HL-60 (cell line): ENCODE measurements at regions not wholly inside any gene's neighbourhood (a gene's known extent, or its start where the extent isn't known, plus 50 kb on each side); places are given as distances from the start of the nearest gene placed in this dataset.

Experiments
- DNase-seq, 2 experiments: peaks; one replicate each; pipeline ENCODE4 v3.0.0-alpha.2; 2010 to 2020; ENCODE audit warnings: low read depth in 1 of 2, low spot score in 1 of 2
- H3K27ac ChIP-seq: fragments of 250-450 bp; sonication (Bioruptor Pico); replicated peaks from 2 replicates; pipeline ENCODE4 v1.5.1; 2020; ENCODE audit warnings: mild to moderate bottlenecking, moderate library complexity
- H3K27me3 ChIP-seq: fragments of 250-450 bp; sonication (Bioruptor Pico); 2 replicates; pipeline ENCODE4 v1.5.1; 2021; ENCODE audit warnings: mild to moderate bottlenecking, moderate library complexity; ENCODE audit not compliant: insufficient read depth, poor library complexity, severe bottlenecking
- H3K4me3 ChIP-seq: replicated peaks from 2 replicates; pipeline ENCODE4 v1.5.1; 2011; ENCODE audit warnings: mild to moderate bottlenecking, control low read depth, low read length; ENCODE audit not compliant: insufficient read depth
- CTCF ChIP-seq: IDR thresholded peaks from one replicate; pipeline ENCODE4 v1.5.1; 2011; ENCODE audit warnings: low read length, control low read depth, inconsistent platforms; ENCODE audit not compliant: insufficient read depth
- GABPA ChIP-seq: IDR thresholded peaks from 2 replicates; pipeline ENCODE4 v1.6.1; 2012; ENCODE audit warnings: low read depth
- POLR2AphosphoS5 ChIP-seq: IDR thresholded peaks from 2 replicates; pipeline ENCODE4 v1.6.1; 2012; ENCODE audit warnings: low read depth
- SPI1 ChIP-seq: IDR thresholded peaks from 2 replicates; pipeline ENCODE4 v1.6.1; 2012; ENCODE audit warnings: low read depth, mild to moderate bottlenecking, borderline replicate concordance
- TF ChIP-seq, protein P1 (sequence below): IDR thresholded peaks from 2 replicates; pipeline ENCODE4 v1.6.1; 2012; ENCODE audit warnings: low read depth; ENCODE audit not compliant: insufficient replicate concordance

DNA sequence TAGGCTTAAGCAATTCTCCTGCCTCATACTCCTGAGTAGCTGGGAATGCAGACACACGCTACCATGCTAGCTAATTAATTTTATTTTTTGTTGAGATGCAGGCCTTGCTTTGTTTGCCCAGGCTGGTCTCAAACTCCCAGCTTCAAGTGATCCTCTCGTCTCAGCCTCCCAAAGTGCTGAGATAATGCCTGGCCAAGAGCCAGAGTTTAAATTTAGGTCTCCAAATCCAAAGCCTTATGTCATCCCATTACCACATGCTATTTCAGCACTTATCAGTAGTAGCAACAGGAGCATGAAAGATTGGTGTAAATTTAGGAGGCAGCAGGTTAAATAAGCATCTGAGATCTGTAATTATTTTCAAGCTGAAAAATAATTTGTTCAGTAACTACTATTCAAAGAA, 326.1 kb upstream of the ANO5 start:
- Histone ChIP-seq H3K27ac (no peak overlapping the region), H3K27me3 (no peaks in the 10 kb centered on the region), H3K4me3 (no peak overlapping the region)
- no peak for TF ChIP-seq GABPA
- no peak for TF ChIP-seq SPI1
- TF ChIP-seq CTCF: no peak
- TF ChIP-seq, protein P1, sequence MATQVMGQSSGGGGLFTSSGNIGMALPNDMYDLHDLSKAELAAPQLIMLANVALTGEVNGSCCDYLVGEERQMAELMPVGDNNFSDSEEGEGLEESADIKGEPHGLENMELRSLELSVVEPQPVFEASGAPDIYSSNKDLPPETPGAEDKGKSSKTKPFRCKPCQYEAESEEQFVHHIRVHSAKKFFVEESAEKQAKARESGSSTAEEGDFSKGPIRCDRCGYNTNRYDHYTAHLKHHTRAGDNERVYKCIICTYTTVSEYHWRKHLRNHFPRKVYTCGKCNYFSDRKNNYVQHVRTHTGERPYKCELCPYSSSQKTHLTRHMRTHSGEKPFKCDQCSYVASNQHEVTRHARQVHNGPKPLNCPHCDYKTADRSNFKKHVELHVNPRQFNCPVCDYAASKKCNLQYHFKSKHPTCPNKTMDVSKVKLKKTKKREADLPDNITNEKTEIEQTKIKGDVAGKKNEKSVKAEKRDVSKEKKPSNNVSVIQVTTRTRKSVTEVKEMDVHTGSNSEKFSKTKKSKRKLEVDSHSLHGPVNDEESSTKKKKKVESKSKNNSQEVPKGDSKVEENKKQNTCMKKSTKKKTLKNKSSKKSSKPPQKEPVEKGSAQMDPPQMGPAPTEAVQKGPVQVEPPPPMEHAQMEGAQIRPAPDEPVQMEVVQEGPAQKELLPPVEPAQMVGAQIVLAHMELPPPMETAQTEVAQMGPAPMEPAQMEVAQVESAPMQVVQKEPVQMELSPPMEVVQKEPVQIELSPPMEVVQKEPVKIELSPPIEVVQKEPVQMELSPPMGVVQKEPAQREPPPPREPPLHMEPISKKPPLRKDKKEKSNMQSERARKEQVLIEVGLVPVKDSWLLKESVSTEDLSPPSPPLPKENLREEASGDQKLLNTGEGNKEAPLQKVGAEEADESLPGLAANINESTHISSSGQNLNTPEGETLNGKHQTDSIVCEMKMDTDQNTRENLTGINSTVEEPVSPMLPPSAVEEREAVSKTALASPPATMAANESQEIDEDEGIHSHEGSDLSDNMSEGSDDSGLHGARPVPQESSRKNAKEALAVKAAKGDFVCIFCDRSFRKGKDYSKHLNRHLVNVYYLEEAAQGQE: no peak
- TF ChIP-seq POLR2AphosphoS5: no peak
- no peak for DNase-seq

DNA sequence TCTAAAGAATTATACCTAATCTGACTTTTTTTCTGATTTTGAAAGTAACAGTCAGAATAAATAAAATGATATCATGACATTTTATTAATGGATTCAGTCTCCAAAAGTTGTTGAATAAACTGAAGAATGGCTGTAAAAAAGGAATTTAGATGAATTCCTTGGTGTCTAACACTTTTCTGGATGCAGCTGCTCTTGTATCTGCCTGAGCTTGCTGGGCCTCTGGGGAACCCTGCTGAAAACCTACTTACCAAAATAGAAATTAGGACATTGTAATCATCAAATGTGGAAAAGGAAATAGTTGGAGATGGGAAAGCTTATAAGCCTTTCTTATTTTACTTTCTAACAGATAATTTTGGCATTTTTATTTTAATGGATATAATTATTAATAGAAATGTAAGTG, 315.7 kb upstream of the ANO5 start:
- DNase-seq: no peak
- no peak overlapping the region for H3K27ac ChIP-seq
- TF ChIP-seq POLR2AphosphoS5 (no peak), SPI1 (no peak), GABPA (no peak)
- TF ChIP-seq, protein P1: no peak
- H3K4me3 ChIP-seq: no peak overlapping the region
- no peaks in the 10 kb centered on the region for H3K27me3 ChIP-seq

DNA sequence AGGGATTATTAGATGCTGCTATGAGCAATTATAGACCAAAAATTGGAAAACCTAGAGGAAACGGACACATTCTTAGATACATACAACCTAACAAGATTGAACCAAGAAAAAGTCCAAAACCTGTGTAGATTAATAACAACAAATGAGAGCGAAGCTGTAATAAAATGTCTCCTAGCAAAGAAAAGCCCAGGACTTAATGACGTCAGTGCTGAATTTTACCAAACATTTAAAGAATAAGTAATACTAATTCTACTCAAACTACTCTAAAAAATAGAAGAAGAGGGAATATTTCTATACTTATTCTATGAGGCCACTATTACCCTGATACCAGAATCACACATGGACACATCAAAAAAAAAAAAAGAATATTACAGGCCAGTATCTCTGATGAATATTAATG, 309.5 kb upstream of the ANO5 start:
- DNase-seq: no peak
- Histone ChIP-seq H3K27me3 (no peaks in the 10 kb centered on the region), H3K27ac (no peak overlapping the region), H3K4me3 (no peak overlapping the region)
- TF ChIP-seq CTCF: no peak
- TF ChIP-seq, protein P1: no peak
- TF ChIP-seq POLR2AphosphoS5: no peak
- no peak for TF ChIP-seq GABPA
- TF ChIP-seq SPI1: no peak

DNA sequence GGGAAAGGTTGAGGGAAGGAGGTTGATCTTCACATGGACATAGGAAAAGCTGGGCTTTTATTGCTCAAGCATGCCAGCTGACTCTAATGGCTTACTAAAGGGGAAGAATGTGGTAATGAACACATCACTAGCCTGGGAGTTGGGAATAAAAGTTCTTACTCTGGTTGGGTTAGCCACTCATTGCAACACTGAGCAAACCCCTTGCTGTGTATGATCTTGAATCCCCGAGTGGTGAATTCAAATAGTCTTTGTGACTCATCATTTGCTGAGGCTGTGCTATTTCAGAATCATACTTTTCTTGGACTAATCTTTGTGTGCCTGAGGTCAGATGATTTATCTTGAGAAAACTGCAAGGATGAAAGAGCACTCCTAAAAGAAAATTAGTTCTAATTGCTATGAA, 304.1 kb upstream of the ANO5 start:
- no peak overlapping the region for H3K4me3 ChIP-seq
- TF ChIP-seq GABPA (no peak), POLR2AphosphoS5 (no peak), SPI1 (no peak), CTCF (no peak)
- TF ChIP-seq, protein P1: no peak
- DNase-seq: no peak
- H3K27me3 ChIP-seq: no peaks in the 10 kb centered on the region
- H3K27ac ChIP-seq: no peak overlapping the region
